GM12874 (cell line): ENCODE measurements at regions not wholly inside any gene's neighbourhood (a gene's known extent, or its start where the extent isn't known, plus 50 kb on each side); places are given as distances from the start of the nearest gene placed in this dataset.

ENCODE experiments used
- TF ChIP-seq, protein P1 (sequence below): IDR thresholded peaks from 2 replicates; pipeline ENCODE4 v1.5.1; 2011; ENCODE audit warnings: low read depth, mild to moderate bottlenecking, control low read depth, low read length, moderate library complexity; ENCODE audit not compliant: insufficient read depth

- TF ChIP-seq, protein P1, sequence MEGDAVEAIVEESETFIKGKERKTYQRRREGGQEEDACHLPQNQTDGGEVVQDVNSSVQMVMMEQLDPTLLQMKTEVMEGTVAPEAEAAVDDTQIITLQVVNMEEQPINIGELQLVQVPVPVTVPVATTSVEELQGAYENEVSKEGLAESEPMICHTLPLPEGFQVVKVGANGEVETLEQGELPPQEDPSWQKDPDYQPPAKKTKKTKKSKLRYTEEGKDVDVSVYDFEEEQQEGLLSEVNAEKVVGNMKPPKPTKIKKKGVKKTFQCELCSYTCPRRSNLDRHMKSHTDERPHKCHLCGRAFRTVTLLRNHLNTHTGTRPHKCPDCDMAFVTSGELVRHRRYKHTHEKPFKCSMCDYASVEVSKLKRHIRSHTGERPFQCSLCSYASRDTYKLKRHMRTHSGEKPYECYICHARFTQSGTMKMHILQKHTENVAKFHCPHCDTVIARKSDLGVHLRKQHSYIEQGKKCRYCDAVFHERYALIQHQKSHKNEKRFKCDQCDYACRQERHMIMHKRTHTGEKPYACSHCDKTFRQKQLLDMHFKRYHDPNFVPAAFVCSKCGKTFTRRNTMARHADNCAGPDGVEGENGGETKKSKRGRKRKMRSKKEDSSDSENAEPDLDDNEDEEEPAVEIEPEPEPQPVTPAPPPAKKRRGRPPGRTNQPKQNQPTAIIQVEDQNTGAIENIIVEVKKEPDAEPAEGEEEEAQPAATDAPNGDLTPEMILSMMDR: no peak
These were observed 148.5 kb downstream of the TMEM200C start for GRCh38 chr18:5746844-5747243.

GRCh38 chr18:5744659-5745058 lies 150.7 kb downstream of the TMEM200C start:
- TF ChIP-seq, protein P1: no peak

GRCh38 chr18:5738526-5738925 lies 156.8 kb downstream of the TMEM200C start:
- TF ChIP-seq, protein P1: no peak

DNA sequence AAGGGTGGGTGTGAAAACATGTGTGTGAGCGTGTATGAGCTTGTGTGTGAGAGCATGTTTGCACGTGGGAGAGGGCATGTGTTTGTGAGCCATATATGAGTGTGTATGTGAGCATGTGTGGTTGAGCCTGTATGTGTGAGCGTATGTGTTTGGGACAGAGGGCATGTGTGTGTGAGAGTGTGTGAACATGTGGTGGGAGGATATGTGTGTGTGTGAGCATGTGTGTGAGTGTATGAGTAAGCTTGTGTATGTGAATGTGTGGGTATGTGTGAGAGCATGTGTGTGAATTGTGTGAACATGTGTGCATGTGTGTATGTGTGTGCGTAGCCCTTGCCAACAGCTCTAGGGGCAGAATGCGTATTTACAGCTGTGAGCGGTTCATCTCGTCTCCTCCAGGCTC lies 163.0 kb downstream of the TMEM200C start:
- TF ChIP-seq, protein P1: no peak

GRCh38 chr18:5729983-5730699 lies 165.2 kb downstream of the TMEM200C start:
- TF ChIP-seq, protein P1: no peak

DNA sequence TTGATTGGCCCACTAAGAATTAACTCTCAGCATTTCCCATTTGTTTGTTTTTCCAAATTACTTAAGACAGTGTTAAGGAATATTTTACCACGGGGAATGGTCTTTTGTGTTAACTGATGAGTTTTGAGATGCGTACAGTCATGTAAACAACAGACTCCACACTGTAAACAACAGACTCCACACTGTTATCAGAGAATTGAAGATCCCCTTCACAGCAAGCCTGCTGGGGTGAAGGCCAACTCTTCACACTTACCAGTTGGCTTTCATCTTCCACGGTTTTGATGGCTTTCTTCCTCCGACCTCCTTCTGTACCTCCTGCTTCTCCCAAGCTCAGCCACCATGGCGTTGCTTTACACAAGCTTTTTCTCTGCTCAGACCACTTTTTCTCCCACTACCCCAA lies 166.8 kb downstream of the TMEM200C start:
- TF ChIP-seq, protein P1: no peak

- TF ChIP-seq, protein P1: no peak
These were observed 169.3 kb downstream of the TMEM200C start for GRCh38 chr18:5726011-5726410.
